Stimulated activated effector memory CD8-positive, alpha-beta T cell treated with anti-CD3 and anti-CD28 coated beads, Interleukin-12 subunit alpha, Interleukin-12 subunit beta, amount 100 ng/mL, for 72 hours (primary cell): ENCODE measurements at regions not wholly inside any gene's neighbourhood (a gene's known extent, or its start where the extent isn't known, plus 50 kb on each side); places are given as distances from the start of the nearest gene placed in this dataset.
A peak's percentile ranks its signal among the peaks of the same experiment; 100 is the strongest.

Experiments
- ATAC-seq: fragments of 150-1000 bp; cut with Tn5 transposase; 2 replicates; pipeline ENCODE4 v1.10.0; 2021
- DNase-seq, 2 donors: peaks; one replicate each; pipeline ENCODE4 v3.0.0; 2021 to 2022; ENCODE audit warnings: low spot score in 2 of 2
- H3K27ac Mint-ChIP-seq: one replicate; pipeline ENCODE4 v1.8.0; 2022; ENCODE audit warnings: mild to moderate bottlenecking, mixed read lengths
- H3K36me3 Mint-ChIP-seq: one replicate; pipeline ENCODE4 v1.8.0; 2022; ENCODE audit warnings: mild to moderate bottlenecking, mixed read lengths
- H3K4me1 Mint-ChIP-seq: one replicate; pipeline ENCODE4 v1.8.0; 2022; ENCODE audit warnings: mixed read lengths
- H3K4me3 Mint-ChIP-seq: one replicate; pipeline ENCODE4 v1.8.0; 2022; ENCODE audit warnings: mild to moderate bottlenecking, mixed read lengths
- H3K9me3 Mint-ChIP-seq: one replicate; pipeline ENCODE4 v1.8.0; 2022; ENCODE audit warnings: mixed read lengths

DNA sequence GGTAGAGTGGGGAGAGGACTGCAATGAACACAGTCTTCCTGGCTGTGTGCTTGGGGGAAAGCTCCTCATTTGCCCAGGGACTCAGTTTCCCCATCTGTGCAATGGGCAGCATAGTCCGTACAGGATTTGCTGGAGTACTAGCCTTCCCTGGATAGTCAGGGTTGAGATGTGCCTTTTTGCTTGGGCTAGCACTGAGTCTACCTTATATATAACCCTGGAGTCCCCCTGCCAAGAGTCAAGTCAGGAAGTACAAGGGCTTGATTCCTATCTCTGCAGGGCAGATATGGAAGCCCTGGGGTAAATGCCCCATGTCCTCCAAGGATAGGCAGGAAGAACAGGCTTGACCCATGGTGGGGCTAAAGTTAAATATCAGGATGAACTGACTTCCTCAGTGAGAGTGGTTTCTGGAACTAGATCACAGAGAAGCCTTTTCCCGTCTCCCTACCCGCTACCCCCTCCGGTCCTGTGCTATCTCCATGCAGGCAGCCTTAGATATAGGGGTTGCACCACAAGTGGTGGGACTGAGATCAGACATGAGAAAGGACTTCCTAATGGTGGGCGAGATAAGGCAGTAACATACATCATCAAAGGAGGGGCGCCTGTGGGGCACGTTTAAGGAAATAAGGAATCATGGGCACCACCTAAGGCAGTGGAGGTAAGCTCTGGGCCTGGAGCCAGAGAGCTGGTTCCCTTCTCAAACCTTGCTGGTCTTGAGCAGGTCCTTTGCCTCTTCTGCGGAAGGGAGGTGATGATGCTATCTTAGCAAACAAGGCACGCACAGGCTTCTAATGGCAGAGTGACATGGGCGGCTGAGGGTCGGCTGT lies 157.9 kb downstream of the MRPL14 start:
- H3K4me1 Mint-ChIP-seq, result no peaks in the 10 kb centered on the region
- H3K9me3 Mint-ChIP-seq, result no peaks in the 10 kb centered on the region
- no peak for DNase-seq
- no peak for ATAC-seq
- H3K36me3 Mint-ChIP-seq, result no peaks in the 10 kb centered on the region
- no peak overlapping the region for H3K4me3 Mint-ChIP-seq
- no peak overlapping the region for H3K27ac Mint-ChIP-seq

DNA sequence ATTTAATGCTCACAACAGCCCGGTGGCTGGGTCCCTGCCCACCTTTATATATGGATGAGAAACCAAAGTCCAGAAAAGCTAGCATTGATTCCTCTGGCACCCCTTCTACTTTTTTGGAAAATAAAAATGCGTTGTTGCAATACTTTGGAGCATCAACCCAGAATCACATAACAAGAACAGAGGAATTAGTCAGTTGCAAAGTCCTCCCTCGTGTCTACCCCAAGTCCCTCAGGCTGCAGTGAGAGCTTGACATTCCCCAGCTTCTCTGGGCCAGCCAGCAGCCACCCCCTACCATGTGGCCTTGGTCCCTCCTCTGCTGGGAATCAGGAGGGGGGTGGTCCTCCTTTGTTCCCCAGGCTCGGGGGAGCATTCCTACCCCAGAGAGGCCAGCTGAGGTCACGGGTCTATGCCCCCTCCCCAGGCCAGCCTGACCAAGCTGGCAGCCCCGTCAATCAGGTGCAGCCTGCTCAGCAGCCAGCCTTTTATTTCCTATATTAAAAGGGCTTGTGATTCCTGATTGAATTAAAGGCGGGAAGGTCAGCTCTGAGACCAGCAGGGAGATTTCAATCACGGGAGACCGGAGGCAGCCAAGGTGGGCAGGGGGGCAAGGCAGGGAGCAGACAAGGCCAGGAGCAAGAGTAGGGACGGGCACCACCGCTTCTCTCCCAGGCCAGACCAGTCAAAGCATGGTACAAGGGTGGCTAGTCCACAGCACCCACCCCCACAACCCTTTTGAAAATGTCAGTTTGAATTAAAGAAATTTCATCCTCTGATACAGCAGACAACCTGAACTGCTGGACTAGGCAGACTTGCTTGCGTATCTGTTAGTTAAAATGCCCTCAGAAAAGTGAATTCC lies 158.9 kb downstream of the MRPL14 start:
- ATAC-seq (no peak), DNase-seq (no peak)
- H3K9me3 Mint-ChIP-seq, result no peaks in the 10 kb centered on the region
- H3K27ac Mint-ChIP-seq, result no peak overlapping the region
- H3K4me3 Mint-ChIP-seq, result no peak overlapping the region
- no peaks in the 10 kb centered on the region for H3K4me1 Mint-ChIP-seq
- no peaks in the 10 kb centered on the region for H3K36me3 Mint-ChIP-seq

DNA sequence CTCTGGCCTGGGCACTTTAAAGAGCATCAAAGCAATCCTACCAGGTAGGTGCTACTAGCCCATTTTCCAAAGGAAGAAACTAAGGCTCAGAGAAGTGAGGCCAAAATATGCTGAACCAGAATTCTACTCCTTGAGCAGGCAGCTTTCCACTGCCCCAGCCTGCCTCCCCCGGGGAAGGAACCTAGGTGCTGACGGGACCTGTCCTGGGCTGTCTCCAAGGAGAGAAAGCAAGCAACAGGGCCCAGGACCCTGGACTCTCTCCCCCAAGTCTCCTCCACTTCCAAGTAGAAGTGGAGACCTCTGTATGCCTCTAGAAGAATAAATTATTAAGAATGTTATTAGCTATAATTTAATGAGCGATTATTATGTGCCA lies 159.5 kb downstream of the MRPL14 start:
- no peak for DNase-seq
- no peaks in the 10 kb centered on the region for H3K36me3 Mint-ChIP-seq
- H3K4me3 Mint-ChIP-seq, result no peak overlapping the region
- no peak for ATAC-seq
- no peak overlapping the region for H3K27ac Mint-ChIP-seq
- H3K9me3 Mint-ChIP-seq, result no peaks in the 10 kb centered on the region
- H3K4me1 Mint-ChIP-seq, result no peaks in the 10 kb centered on the region

DNA sequence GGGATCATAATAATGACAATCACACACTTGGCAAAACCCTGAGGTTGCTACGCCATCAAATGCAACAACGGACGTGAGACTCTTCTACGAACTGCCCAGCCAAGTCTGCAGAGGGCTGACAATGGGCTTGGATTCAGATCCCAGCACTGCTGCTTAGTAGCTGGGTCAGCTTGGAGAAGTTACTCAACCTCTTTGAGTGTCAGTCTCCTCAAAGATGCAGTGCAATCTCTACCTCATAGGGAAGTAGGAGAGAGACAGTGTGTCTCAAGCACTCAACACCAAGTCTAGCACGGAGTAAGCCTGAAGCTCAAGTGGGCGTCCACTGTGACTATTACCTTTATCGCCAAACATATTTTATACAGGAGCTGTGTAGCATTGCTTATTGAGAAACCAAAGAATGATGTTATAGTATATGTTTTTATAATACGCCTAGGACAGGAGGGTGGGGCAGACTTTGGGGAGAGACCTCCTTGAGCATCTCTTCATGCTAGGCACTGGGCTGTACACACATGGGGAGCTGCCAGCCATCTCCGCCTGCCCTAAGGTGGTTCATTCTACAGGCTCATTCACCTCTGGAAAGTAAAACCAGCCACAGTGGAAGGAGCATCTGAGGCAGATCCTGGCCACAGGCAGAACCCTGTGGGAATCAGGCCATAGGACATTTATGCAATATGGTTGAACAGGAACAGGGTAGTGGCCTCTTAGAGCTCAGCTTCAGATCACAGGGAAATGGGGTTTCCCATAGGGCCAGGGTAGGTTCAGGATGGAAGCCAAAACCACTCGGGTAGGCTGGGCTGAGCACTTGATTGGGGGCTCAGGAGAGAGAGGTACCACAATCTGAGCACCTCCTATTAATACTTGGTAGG lies 160.2 kb downstream of the MRPL14 start:
- Mint-ChIP-seq H3K9me3 (no peaks in the 10 kb centered on the region), H3K36me3 (no peaks in the 10 kb centered on the region), H3K4me1 (no peaks in the 10 kb centered on the region), H3K4me3 (no peak overlapping the region), H3K27ac (no peak overlapping the region)
- ATAC-seq (no peak), DNase-seq (no peak)

DNA sequence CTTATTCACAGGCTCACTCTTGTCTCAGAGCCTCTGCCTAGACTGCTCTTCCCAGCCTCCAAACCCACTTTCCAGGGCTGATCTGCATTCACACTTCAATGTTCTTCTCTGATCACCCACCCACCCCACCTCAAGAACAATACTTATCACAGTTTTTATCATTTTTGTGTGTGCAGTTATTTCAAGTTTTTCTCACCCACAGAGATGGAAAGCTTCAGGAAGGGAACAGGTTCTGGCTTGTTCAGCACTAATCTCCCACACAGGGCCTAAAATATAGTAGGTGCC lies 160.9 kb downstream of the MRPL14 start:
- Mint-ChIP-seq H3K4me1 (no peaks in the 10 kb centered on the region), H3K9me3 (no peaks in the 10 kb centered on the region), H3K36me3 (no peaks in the 10 kb centered on the region), H3K4me3 (no peak overlapping the region), H3K27ac (no peak overlapping the region)
- DNase-seq, result no peak
- peak; percentile 8 for ATAC-seq

DNA sequence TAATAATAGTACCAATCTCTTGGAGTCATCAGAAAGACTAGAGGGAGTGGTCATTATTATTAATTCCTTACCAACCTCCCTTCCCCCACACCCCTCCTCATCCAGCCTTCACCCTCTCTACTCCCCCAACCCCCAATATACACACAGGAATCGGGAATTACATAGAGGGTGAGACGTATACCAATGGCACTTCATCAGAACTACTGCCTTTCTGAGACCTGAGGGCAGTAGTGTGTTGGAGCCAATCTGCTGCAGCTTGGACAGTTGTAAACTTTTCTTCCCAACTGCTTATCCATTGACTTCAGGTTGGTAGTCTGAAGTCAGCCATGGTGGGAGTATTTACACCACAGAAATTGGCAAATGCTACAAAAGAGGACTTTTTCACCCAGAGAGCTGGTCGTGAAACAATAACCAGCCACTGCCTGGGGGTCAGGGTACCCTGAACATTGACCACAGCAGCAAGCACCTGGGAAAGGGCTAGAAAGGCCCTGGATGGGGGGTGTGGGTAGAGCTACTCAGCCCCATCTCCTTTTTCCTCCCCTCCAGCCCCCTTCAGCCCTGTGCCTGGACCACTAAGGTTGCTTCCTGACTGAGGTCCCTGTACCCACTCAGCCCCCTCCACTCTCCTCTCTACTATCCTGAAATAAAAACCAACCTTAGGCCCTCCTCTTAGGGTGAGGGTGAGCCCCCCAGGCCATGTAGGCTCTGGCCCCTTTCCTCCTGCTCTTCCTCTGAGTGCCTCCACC lies 161.5 kb downstream of the MRPL14 start:
- H3K9me3 Mint-ChIP-seq, result no peaks in the 10 kb centered on the region
- H3K4me1 Mint-ChIP-seq, result no peaks in the 10 kb centered on the region
- no peak overlapping the region for H3K4me3 Mint-ChIP-seq
- ATAC-seq, result peak; percentile 4
- H3K27ac Mint-ChIP-seq, result no peak overlapping the region
- no peak for DNase-seq
- no peaks in the 10 kb centered on the region for H3K36me3 Mint-ChIP-seq

DNA sequence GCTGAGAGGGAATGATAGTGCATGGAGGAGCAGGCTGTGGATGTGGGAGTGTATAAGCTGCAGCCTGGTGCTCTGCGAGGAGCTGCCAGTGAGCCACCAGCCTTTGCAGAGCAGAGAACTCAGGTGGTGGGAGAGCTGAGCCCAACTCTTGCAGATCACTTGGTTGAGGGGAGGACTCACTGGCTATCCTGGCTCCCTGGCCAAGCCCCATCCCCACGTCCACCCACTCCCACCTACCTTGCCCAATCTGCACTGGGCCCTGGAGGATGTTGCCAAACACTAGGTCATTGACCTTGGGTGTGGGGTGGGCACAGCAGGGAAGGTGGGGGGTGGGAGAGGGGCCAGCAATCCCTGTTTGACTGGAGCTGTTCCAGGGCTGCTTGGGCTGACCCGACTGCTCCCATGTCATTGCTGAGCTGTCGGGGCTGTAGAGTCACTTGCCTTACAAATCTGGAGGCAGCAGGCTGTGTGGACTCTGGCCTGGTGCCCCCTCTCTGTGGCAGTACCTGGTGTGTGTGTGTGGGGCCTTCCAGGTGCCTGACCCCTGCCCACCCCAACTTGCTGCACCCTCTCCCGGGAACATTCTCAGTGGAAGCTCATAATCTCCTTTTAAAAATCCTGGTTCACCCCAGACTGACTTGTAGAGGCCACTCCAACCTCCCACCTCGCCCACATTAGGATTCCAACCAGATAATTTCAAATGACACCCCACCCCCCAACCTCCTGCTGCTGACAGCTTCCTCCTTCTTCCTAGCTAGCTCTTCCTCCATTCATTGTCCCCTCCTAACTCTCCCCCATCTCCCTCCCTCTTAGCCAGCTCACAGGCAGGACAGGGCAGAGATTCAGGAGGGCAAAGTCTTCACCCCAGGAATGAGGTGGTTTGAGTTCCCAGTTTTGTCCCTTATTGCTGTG lies 162.3 kb downstream of the MRPL14 start:
- peak; percentile 45 for ATAC-seq
- no peak overlapping the region for H3K27ac Mint-ChIP-seq

DNA sequence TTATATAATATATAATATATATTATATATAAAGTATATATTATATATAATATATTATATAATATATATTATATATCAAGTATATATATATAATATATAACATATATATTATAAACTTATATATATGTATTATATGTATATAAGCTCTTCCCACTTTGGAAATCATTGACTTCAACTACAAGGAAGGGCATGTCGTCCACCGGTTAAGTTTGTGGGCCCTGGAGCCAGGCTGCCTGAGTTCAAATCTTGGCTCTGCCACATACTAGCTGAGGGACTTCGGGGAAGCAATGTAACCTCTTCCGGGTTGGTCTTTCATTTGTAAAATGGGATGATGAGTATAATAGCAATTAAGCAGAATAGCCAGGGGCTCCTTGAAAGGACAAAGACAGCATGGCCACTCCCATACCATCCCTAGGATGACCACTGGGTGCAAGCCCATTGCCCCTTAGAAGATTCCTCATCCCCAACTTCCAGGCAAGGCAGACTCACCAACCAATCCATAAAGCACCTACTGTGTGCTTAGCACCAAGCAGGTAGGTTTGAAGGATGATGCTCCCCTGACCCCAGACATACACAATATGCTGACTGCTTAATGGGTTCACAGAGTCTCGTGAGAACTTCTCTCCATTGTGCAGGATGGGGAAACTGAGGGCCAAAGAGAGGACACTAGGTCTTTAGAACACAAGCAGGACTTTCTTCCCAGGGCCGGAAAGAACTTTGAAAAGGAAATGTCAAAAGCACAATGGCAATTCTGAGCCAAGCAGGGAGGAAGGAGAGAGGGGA lies 163.2 kb downstream of the MRPL14 start:
- no peaks in the 10 kb centered on the region for H3K9me3 Mint-ChIP-seq
- DNase-seq (no peak), ATAC-seq (no peak)
- no peaks in the 10 kb centered on the region for H3K36me3 Mint-ChIP-seq
- no peak overlapping the region for H3K4me3 Mint-ChIP-seq
- no peaks in the 10 kb centered on the region for H3K4me1 Mint-ChIP-seq
- H3K27ac Mint-ChIP-seq, result no peak overlapping the region

More for the DNA sequence above, 162.3 kb downstream of the MRPL14 start:
- no peak for DNase-seq
- no peaks in the 10 kb centered on the region for H3K9me3 Mint-ChIP-seq
- no peaks in the 10 kb centered on the region for H3K4me1 Mint-ChIP-seq
- no peak overlapping the region for H3K4me3 Mint-ChIP-seq
- no peaks in the 10 kb centered on the region for H3K36me3 Mint-ChIP-seq

DNA sequence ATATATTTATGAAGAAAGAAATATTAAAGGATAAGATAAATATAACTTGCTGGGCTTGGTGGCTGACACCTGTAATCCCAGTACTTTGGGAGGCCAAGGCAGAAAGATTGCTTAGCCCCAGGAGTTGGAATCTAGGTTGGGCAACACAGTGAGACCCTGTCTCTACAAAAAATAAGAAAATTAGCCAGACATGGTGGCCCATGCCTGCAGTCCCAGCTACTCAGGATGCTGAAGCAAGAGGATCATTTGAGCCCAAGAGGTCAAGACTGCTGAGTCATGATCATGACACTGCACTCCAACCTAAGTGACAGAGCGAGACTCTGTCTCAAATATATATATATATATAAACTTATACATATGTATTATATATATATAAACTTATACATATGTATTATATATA lies 164.0 kb downstream of the MRPL14 start:
- Mint-ChIP-seq H3K4me1 (no peaks in the 10 kb centered on the region), H3K4me3 (no peak overlapping the region), H3K27ac (no peak overlapping the region), H3K36me3 (no peaks in the 10 kb centered on the region), H3K9me3 (no peaks in the 10 kb centered on the region)
- DNase-seq, result no peak
- ATAC-seq, result no peak

DNA sequence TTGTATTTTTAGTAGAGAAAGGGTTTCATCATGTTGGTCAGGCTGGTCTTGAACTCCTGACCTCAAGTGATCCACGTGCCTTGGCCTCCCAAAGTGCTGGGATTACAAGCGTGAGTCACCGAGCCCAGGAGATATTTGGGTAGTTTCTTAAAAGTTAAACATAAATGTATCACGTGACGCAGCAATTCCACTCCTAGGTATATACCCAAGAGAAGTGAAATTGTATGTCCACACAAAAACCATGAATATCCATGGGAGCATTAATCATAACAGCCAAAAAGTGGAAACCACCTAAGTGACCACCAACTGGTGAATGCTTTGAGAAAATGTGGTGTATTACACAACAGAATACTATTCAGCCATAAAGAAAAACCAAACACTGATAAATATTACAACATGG lies 164.8 kb downstream of the MRPL14 start:
- DNase-seq (no peak), ATAC-seq (no peak)
- Mint-ChIP-seq H3K9me3 (no peaks in the 10 kb centered on the region), H3K36me3 (no peaks in the 10 kb centered on the region), H3K4me3 (no peak overlapping the region), H3K4me1 (no peaks in the 10 kb centered on the region), H3K27ac (no peak overlapping the region)

DNA sequence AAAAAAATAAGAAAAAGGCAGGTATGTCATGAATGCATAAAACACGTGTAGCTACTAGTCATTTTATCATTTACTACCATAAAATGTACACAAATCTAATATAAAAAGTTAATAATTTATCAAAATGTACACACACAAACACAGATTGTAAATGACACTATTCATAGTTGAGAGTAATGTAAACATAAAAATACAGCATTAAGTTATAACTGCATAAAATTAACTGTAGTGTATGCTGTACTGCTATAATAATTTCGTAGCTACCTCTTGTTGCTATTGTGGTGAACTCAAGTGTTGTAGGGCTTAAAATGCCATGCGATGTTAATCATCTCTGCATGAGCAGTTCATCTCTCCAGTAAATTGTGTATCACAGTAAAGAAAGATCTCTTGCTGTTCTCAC lies 170.0 kb downstream of the MRPL14 start:
- Mint-ChIP-seq H3K4me3 (no peak overlapping the region), H3K27ac (no peak overlapping the region), H3K36me3 (no peaks in the 10 kb centered on the region), H3K9me3 (peaks cover 4% of the 10 kb centered on the region), H3K4me1 (no peaks in the 10 kb centered on the region)
- ATAC-seq (no peak), DNase-seq (no peak)

DNA sequence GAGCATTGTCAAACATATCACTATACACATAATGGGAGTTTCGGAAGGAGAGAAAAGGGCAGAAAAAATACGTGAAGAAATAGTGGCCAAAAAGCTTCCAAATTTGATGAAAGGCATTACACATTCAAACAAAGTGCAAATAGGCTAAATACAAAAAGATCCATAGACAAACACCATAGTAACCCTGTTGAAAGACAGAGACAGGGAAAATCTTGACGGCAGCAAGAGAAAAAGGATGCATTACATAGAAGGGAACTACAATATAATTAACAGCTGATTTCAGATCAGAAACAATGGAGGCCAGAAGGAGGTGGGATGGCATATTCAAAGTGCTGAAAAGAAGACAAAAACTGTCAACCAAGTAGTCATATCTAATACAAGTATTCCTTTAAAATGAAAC lies 170.8 kb downstream of the MRPL14 start:
- DNase-seq (no peak), ATAC-seq (no peak)
- Mint-ChIP-seq H3K36me3 (no peaks in the 10 kb centered on the region), H3K4me3 (no peak overlapping the region), H3K27ac (no peak overlapping the region), H3K4me1 (no peaks in the 10 kb centered on the region), H3K9me3 (peaks cover 4% of the 10 kb centered on the region)

DNA sequence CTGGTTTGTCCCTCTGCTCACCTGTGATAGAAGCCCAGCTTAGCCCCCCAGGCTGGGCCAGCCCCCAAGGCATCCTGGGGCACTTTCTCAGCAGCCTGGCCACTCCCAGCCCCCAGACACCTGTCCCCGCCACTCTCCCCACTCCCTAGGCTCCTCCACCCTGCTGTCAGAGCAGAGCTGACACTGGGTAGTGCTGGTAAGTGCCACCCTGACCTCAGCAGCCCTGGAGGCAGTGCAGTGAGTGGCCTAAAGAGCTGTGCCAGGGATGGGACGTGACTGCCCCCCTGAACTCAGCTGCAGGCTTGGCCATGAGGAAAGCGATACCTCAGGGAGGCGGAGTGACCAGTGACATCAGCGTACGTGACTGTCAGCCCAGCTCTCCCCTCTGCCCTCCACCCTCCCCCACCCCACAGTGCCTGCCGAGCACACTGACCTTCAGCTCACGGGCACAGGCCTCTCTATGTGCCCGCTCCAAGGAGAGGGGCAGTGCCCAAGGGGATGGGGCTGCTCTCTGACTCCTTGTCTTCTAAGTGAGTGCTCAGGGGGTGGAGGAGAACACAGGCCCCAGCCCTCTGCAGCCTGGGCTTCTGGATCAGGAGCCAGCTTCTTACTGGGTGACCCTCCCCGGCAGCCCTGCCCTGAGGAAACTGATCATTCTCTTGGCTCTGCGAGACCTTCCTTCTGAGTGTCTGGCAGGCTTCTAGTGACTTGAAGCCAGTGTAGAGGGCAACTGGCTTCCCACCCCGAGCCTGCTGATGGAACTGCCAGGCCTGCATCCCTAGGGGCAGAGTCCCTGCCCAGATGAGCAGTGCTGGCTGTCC lies 172.7 kb downstream of the MRPL14 start:
- Mint-ChIP-seq H3K4me1 (no peaks in the 10 kb centered on the region), H3K36me3 (no peaks in the 10 kb centered on the region)

More for the DNA sequence above, 172.7 kb downstream of the MRPL14 start:
- no peak for ATAC-seq
- peaks cover 4% of the 10 kb centered on the region for H3K9me3 Mint-ChIP-seq
- DNase-seq, result no peak
- H3K4me3 Mint-ChIP-seq, result no peak overlapping the region
- H3K27ac Mint-ChIP-seq, result no peak overlapping the region
